GM19455 (cell line): ENCODE measurements at regions not wholly inside any gene's neighbourhood (a gene's known extent, or its start where the extent isn't known, plus 50 kb on each side); places are given as distances from the start of the nearest gene placed in this dataset.
"Not testable (repeated sequence)": the region's sequence is repeated elsewhere in the genome, so short reads cannot be mapped to it uniquely, and the experiment has no call there.

ENCODE experiments used
- ATAC-seq: cut with Tn5 transposase; IDR thresholded peaks from one replicate; pipeline ENCODE4 v1.9.1; 2021; ENCODE audit not compliant: unreplicated experiment

DNA sequence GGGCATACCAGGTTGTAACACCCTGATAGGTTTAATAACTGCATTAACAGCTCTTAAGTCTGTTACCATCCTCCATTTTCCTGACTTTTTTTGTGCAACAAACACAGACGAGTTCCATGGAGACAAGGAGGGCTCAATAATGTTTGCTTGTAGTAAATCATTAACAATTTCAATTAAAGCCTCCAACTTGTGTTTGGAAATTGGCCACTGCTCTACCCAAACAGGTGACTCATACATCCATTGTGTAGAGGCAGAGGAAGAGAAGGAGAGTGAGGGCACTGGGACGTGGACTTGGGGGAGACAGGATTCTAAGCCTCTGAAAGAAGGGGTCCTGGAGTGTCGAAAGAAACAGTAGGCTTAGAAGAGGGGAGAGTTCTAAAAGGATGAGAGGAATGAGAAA lies 213.6 kb upstream of the KCNN2 start:
- ATAC-seq = no peak

DNA sequence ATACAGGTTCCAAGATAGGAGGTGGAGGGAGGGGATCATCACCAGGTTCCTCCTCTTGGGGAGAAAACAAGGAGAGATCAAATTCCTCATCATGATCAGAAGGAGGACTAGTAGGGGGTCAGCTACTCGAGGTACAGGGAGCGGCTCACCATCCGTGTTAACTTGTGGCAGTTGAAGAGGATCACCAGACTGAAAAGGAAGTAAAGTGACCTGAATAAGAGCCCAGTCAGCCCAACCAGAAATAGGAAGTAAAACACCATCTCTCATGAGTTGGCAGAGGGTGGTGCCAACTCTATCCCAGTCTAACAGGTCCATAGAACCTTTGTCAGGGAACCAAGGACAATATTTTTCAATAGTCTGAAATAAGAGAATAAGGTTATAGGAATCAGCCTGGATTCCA lies 213.1 kb upstream of the KCNN2 start:
- not testable (repeated sequence) for ATAC-seq

DNA sequence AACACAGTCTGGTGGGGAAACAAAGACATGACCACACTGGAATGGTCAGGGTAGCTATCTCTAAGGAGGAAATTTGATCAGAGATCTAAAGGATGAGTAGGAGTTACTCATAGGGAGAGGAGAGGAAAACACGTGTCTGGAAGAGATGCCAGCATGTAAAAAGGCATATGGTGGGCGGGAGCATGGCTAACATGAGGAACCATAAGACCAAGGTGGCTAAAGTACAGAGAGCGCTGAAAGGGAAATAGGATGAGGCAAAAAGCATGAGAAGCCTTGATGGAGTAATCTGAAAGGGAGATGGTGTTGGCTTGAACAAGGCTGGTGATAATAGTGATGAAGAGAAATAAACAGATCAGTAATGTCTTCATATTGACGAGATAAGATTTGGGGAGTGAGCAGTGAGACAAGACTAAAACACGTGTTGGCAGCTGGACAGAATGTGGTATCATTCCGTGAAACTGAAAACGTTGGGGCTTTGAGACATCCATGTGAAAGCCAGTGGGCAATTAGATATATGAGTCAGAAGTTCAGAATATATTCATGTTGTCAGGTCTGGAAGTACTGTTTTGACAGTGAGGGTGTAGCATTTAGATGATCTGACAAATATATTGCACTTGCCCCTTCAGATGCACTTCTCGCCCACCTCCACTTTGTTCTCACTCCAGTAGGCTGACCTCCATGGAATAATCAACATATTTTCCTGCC lies 209.1 kb upstream of the KCNN2 start:
- no peak for ATAC-seq

DNA sequence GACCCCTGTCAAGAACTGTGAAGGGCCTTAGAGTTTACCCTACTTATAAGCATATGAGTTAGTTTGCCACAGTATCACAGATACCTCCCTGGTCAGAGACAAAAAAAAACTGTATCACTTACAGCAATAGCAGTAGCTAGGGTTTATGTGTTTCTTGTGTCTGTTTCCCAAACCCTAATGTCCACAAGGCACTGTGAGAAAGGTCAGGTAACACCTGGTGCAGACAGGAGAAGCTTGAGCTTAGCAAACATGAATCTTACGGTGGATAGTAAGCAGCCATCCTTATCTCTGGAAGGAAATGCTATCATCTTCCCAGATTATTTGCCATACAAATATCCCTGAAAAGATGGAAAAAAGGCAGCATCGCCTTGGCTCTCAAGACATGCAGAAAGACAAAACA lies 208.5 kb upstream of the KCNN2 start:
- no peak for ATAC-seq

DNA sequence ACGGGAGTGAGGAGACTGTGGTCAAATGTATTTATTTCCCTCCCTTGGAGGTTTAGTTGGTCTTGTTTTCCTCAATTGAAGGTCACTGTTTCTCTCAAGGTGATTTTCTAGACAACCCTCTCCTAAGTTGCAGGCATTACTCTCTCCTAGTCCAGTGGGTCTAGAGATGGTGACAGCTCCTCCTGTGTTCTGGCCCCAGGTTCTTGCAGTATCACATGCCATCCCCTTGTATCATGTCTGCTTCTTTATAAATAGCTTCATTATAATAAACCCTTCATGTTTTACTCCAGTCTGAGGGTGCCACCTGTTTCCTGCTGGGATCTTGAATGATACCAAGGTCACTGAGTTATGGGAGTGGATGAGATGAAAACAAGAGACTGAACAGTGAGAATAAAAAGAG lies 208.0 kb upstream of the KCNN2 start:
- ATAC-seq = no peak

DNA sequence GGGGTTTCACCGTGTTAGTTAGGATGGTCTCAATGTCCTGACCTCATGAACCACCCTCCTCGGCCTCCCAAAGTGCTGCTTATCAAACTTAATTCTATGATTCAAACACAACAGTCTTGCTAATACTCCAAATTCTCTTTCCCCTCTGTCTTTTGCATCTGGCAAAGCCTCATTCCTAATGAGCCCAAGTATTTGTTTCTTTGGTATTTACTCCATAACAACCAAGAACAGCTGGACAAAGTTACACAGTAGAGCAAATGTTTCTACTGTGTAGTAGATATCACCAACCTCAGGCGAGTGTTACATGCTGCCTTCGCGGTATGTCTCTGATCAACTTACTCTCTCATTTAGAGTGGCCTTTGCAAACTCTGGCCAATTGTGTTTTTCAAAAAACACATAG lies 195.8 kb upstream of the KCNN2 start:
- no peak for ATAC-seq

DNA sequence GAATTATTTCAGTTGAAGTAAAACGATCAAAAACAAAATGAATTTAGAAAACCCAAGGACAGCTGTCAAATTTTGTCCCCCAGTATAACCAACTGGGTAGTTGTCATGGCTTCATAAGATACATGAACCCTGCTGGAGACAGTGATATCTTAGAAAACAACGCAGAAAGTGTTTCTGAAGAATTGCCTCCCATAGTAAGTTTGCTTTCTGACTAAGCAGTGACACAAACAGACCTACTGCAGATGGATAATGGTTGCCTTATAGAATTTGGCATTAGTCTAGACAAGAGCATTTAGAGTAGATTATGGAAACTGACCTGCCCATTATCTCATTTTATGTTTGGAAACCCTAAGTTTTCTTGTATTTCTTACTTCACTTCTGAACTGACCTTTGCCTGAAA lies 187.7 kb upstream of the KCNN2 start:
- ATAC-seq = no peak

DNA sequence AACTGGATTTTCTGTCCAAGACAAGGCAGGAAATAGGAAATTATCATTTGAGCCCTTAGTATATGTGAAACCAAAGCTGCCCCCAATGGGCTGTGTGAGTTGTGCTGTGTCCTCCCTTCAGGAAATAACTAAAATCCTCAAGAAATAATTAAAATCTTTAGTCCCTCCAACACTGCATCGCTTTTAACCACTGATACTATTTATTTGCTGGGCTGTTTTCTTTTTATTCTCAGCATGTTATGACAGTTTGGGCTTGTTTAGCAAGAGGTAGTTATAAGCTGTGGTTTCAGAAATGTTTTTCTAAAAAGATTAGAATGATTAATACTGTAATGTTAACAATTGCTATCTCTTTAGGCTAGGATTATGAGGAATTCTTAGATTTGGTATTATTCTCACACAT lies 187.0 kb upstream of the KCNN2 start:
- ATAC-seq = no peak

DNA sequence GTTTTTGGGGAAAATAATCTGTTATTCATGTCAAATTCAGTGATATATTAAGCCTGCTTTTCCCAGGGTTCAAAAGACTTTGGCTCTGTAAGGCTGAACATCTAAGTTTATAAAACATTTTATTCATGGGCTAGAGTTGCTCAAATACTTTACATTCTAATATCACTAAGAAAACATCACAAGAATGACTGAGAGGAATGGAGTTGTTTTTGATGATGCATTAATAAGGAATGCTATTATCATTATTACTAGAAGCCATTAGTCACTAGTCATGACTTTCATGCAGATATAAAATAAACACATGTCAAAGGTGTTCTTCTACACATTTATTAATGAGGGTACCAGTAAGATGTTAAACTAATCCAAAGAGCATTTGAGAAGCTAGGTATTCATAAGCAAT lies 185.5 kb upstream of the KCNN2 start:
- no peak for ATAC-seq

DNA sequence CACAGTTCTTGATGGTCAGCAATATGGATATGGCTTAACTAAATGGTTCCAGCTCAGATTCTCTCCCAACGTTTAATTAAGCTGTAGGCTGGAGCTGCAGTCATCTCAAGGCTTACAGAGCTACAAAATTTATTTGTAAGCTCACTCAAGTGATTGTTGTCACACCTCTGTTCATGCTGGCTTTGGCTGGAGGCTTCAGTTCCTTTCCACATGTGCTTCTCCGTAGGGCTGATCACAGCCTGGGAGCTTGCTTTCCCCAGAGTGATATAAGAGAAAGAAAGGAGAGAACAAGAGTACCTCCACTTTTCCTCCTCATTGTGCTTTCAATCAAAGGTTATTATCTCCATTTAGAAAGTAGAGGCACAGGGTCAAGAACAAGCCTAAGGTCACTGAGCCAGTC lies 182.7 kb upstream of the KCNN2 start:
- no peak for ATAC-seq

DNA sequence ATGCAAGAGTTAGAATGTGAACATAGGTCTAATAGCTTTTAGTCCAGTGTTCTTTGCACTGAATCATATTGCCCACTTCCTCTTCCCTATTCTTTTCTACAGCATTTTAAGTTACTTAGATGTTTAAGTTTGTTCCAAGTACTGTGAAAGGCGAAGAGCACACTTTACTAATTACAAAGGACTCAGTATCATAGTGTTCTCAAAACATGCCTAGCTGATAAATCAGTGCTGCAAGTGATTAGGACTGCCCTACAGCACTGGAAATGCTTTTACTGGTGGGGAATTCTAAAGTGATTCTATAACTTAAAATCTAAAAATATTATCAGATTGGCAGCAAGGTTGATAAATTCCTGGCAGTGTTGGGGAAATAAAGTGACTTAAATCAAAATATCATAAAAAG lies 177.9 kb upstream of the KCNN2 start:
- no peak for ATAC-seq

DNA sequence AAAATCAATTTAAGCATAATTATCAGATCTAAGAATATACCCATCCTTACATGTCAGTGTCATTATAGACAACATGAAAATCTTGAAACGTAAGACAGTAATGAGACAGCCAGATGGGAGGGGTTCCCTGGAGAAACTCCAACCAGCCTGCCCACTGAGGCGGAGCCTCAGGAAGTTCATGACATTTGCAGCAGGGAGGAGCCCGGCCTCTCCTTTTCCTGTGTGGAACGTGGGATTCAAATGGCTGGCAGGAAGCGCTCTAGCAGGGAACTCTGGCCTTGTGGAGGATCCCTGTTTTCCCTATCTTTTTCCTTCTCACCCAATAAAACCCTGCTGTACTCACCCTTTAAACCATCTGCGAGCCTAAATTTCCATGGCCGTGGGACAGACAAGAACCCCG lies 176.6 kb upstream of the KCNN2 start:
- no peak for ATAC-seq

DNA sequence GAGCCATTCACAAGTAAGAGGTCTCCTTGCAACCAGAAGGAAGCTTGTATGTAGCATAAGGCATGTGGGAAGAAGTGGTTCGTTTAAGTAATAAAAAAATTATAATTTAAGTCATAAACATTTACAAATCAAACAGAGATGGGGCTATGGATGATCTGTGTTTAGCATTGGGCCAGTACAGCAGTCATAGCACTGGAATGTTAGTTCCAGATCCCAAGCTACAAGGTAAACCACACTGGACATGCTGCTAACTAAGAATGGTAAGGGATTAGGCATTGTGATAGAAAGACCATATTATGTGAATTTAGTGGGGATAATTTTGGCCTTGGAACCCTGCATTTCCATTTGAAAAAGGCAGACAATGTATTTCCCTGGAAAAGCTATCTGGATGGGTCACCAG lies 170.4 kb upstream of the KCNN2 start:
- no peak for ATAC-seq

DNA sequence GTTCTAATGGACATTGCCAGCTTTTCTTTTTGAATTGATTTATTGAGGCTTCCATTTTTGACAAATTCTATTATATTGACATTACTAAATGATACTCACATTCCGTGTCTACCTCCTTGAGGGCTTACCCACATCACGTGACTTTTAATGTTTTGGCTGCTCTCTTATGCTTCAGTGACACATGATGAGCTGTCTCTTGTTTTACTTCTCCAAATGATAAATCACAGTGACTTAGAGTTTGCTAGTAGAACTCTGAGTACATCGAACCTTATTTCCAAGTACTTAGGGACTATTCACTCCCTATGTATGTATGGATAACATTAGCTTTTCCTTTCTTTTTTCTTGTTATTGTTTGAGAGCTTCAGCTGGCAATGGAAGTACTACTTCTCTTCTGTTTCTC lies 169.8 kb upstream of the KCNN2 start:
- ATAC-seq = no peak

DNA sequence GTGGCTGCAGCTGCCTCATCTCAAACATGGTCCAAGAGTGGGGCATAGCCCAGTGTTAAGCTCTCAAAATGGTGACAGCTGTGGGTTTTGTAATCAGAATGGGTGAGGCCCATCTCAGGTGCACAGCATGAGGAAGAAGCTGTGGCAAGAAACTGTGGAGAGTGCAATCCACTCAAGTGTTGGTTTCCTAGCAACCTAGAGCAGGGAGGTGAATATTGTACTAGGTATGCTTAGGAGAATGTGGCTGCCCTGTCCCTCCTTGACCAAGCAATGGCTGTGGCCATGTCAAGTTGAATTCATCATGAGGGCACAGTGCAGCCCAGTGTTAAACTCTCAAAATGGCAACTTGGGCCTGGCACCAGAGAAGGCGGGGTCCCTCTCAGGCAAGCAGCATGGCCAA lies 160.5 kb upstream of the KCNN2 start:
- no peak for ATAC-seq

DNA sequence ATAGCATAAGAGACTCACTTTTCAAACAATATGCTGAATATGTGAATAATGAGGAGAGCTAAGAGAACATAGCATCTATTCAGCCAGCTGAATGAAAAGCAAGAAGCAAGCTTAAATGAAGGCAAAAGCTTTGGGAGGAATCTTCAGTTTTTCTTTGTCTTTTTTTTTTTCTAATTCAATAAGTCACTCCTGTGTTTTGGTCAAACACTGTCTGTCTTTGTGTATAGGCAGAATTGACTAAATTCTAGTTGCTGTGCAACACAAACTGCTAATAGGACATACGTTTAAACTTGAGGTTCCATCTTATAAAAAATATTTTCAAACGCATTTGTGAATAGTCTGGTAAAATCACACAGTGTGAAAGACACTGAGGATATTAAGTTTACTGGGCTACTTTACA lies 156.9 kb upstream of the KCNN2 start:
- no peak for ATAC-seq

DNA sequence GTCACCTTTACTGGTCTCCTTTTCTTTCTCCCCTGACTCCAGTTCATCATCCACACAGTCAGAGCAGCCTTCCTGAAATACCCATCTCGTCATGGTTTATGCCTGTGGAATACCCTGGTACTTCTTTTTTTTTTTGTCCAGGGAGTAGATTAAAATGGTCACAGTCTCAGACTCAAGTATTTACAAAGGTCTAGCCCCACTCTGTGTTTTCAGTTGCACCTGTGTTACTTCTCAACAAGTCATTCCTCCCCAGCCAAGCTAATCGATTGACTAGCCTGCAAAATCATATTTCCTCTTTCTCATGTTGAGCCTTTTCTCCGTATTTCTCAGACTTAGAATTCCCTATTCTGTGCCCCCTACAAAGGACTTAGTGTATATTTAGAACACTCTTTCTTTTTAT lies 155.2 kb upstream of the KCNN2 start:
- no peak for ATAC-seq

DNA sequence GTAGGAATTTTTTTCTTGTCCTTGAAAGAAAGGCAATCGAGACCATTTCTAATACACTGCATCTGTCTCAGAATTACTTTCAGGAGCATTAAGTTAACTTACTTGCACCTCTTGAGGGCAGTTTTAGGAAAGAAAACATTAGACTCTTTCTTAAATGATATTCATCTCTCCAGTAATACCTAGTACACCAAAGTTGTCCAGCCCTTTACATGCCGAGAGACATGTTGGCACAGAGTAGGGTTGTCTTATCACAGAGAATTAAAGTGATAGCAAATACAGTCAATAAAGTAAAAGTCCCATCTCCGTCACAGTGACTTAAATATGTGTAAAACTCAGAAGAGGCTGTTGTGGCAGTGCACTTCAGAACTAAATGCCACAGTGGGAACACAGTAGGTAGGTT lies 154.3 kb upstream of the KCNN2 start:
- no peak for ATAC-seq

DNA sequence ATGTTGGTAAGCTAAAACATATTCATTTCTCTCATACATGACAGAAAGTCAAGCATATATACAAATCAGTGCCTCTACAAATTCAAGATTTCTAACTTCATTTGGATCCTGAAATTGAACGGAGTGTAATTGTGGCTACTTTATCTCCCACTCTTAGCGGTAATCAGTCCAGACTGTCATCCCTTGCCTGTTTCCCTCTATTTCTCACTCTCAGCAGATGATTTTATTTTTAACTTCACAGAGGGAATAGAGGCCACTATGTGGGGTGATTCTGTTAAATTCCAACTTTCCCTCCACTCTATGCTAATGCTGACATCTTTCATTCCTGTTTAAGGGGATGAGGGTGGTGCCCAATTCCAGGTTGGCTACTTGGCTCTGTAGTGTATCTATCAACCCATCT lies 153.8 kb upstream of the KCNN2 start:
- no peak for ATAC-seq

DNA sequence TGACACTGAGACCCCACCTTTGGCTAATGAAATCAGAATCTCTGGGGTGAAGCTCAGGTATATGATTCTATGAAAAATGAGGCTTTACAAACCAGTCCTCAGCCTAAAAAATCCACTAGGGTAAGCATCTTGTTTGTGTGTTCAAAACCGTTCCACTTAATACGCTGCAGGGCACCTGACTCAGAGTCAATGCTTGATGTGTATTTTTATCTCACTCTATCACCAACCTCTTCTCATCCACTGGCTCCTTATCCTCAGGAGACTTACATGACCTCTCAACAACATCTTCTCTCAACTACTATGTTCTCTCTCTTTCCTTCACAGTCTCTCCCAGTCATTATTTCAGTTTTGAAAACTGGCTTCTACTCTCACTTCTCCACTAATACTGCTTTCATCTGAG lies 153.3 kb upstream of the KCNN2 start:
- ATAC-seq = no peak

DNA sequence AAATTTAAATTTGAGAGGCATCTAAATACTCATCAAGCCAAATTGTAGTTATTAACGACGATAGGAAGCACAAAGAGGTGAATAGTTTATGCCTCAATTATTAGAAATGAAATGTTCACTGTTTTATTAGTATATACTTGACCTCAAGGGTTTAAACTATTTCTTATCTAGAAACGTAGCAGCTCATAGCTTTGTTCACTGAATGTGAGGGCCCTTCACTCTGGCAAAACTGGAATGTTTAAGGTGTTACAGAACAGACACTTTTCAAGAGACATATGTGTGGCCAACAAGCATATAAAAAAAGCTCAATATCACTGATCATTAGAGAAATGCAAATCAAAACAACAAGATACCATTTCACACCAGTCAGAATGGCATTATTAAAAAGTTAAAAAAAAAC lies 151.2 kb upstream of the KCNN2 start:
- ATAC-seq = no peak

DNA sequence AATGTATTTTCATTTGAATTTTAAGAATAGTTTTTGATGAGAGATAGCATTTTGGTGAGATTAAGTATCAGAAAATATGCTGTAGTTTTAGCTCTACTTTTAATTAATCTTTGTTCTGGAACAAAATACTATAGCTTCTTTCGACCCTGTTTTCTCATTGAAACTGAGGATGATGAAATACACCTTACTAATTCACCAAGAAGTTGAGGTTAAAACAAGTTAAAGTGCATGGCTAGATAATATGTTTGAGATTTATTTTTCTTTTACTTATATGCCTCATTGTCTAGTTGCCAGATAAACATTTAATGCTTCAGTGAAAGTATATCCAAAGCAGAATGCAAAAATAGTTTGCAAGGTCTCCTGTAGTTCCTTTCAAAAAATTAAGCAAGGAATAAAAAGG lies 140.1 kb upstream of the KCNN2 start:
- ATAC-seq = no peak

DNA sequence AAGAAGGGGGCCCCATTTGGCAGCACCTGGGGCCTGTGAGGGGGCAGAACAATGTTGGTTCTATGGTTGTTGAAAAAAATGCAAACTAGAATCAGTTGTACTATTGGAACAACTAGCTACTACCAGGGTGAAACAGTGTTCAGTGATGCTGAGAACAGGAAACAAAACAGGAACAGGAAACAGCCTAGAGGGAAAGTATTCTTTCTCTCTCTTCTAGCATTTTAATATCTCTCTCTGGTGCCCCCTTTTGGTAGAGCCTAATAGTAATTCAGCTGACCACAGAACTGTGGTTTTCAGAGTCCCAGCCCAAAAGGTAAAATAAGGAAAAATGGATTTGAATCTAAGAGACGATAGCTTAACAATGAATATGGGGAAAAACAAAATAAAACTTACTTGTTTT lies 138.0 kb upstream of the KCNN2 start:
- ATAC-seq = no peak

DNA sequence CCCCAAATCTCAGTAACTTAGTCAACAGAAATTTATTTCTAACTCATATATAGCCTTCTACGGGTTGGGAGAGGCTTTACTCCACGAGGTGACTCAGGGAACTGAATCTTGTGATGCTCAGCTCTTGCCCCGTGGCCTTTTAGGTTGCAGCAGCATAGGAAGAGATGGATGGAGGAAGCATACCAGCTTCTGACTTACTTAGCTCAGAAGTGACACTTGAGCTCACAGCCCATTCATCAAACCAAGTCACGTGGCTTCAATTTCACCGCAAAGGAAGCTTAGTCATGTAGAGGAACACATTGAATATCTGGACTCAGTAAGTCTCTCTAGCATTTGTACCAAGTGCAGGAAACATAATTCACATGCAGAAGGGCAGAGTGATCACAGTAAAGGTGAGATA lies 124.1 kb upstream of the KCNN2 start:
- no peak for ATAC-seq
